ENCODE measurements at regions not wholly inside any gene's neighbourhood (a gene's known extent, or its start where the extent isn't known, plus 50 kb on each side); places are given as distances from the start of the nearest gene placed in this dataset.

GRCh38 chr13:90232291-90232690 is 1115.2 kb upstream of the MIR17HG start:
- no peak for TF ChIP-seq CTCF (IDR thresholded peaks at IDR 0.05)
- TF ChIP-seq POLR2A (IDR thresholded peaks at IDR 0.05), result no peak
- no peaks in the 10 kb centered on the region for H3K36me3 ChIP-seq
- H3K27me3 ChIP-seq, result no peaks in the 10 kb centered on the region
- H3K4me1 ChIP-seq, result no peaks in the 10 kb centered on the region
- intact Hi-C loops (cut with DNase I), result no loop called here
- no peak for ATAC-seq
- H3K27ac ChIP-seq, result no peak overlapping the region
- no peak overlapping the region for H3K4me3 ChIP-seq
- no peak for DNase-seq
- H3K9me3 ChIP-seq, result no peaks in the 10 kb centered on the region

GRCh38 chr13:90233933-90234672 is 1113.4 kb upstream of the MIR17HG start:
- no peak overlapping the region for H3K4me3 ChIP-seq
- DNase-seq (no peak), ATAC-seq (no peak)
- TF ChIP-seq CTCF (IDR thresholded peaks at IDR 0.05) (no peak), POLR2A (IDR thresholded peaks at IDR 0.05) (no peak)
- intact Hi-C loops (cut with DNase I), result no loop called here
- H3K4me1 ChIP-seq, result no peaks in the 10 kb centered on the region
- 63% methylated on average over 7 of the region's 7 CpGs for WGBS (ENCODE audit: insufficient coverage, low coverage, low lambda C conversion rate, missing lambda C conversion rate)
- no peaks in the 10 kb centered on the region for H3K9me3 ChIP-seq
- H3K27me3 ChIP-seq, result no peaks in the 10 kb centered on the region
- H3K36me3 ChIP-seq, result no peaks in the 10 kb centered on the region
- H3K27ac ChIP-seq, result no peak overlapping the region

- H3K27me3 ChIP-seq, result no peaks in the 10 kb centered on the region
- intact Hi-C loops (cut with DNase I), result no loop called here
- no peak for ATAC-seq
Observed at GRCh38 chr13:90237852-90238251, 1109.6 kb upstream of the MIR17HG start.

GRCh38 chr13:90238413-90238812 is 1109.1 kb upstream of the MIR17HG start:
- Histone ChIP-seq H3K4me3 (no peak overlapping the region), H3K27ac (no peak overlapping the region), H3K36me3 (no peaks in the 10 kb centered on the region), H3K4me1 (no peaks in the 10 kb centered on the region), H3K27me3 (no peaks in the 10 kb centered on the region), H3K9me3 (no peaks in the 10 kb centered on the region)
- intact Hi-C loops (cut with DNase I), result no loop called here
- 42% methylated on average over 4 of the region's 4 CpGs for WGBS (ENCODE audit: insufficient coverage, low coverage, low lambda C conversion rate, missing lambda C conversion rate)
- DNase-seq (no peak), ATAC-seq (no peak)
- TF ChIP-seq POLR2A (IDR thresholded peaks at IDR 0.05) (no peak), CTCF (IDR thresholded peaks at IDR 0.05) (no peak)

More at GRCh38 chr13:90237852-90238251, 1109.6 kb upstream of the MIR17HG start:
- Histone ChIP-seq H3K4me3 (no peak overlapping the region), H3K9me3 (no peaks in the 10 kb centered on the region), H3K36me3 (no peaks in the 10 kb centered on the region), H3K4me1 (no peaks in the 10 kb centered on the region), H3K27ac (no peak overlapping the region)
- DNase-seq, result no peak
- TF ChIP-seq POLR2A (IDR thresholded peaks at IDR 0.05), result no peak

GRCh38 chr13:90239130-90239529 is 1108.4 kb upstream of the MIR17HG start:
- whole genome bisulfite sequencing (ENCODE audit: insufficient coverage, low coverage, low lambda C conversion rate, missing lambda C conversion rate), result 38% methylated on average over 3 of the region's 3 CpGs
- TF ChIP-seq CTCF (IDR thresholded peaks at IDR 0.05), result no peak
- no peak for TF ChIP-seq POLR2A (IDR thresholded peaks at IDR 0.05)
- H3K9me3 ChIP-seq, result no peaks in the 10 kb centered on the region
- no peaks in the 10 kb centered on the region for H3K4me1 ChIP-seq
- intact Hi-C loops (cut with DNase I), result no loop called here
- ATAC-seq (no peak), DNase-seq (no peak)
- no peak overlapping the region for H3K27ac ChIP-seq
- no peak overlapping the region for H3K4me3 ChIP-seq
- H3K27me3 ChIP-seq, result no peaks in the 10 kb centered on the region
- no peaks in the 10 kb centered on the region for H3K36me3 ChIP-seq
